OCI-LY3 (cell line): ENCODE measurements at regions not wholly inside any gene's neighbourhood (a gene's known extent, or its start where the extent isn't known, plus 50 kb on each side); places are given as distances from the start of the nearest gene placed in this dataset.
A peak's percentile ranks its signal among the peaks of the same experiment; 100 is the strongest.

Experiments used
- H2AFZ ChIP-seq: fragments of 200-600, 300-600 bp; shearing (Covaris generic); 2 replicates; pipeline ENCODE4 v1.6.0; 2014; ENCODE audit warnings: antibody characterized with exemption, low read depth, low read length
- H3K27ac ChIP-seq: fragments of 200-600, 300-600 bp; sonication (generic); 2 replicates; pipeline ENCODE4 v1.5.1; 2014; ENCODE audit warnings: mild to moderate bottlenecking, low read length, moderate library complexity, mixed read lengths
- H3K27me3 ChIP-seq: fragments of 200-600, 300-600 bp; sonication (generic); 2 replicates; pipeline ENCODE4 v1.6.1; 2014; ENCODE audit warnings: low read depth, low read length, mixed read lengths
- H3K36me3 ChIP-seq: fragments of 200-600, 300-600 bp; sonication (generic); replicated peaks from 2 replicates; pipeline ENCODE3; 2014; ENCODE audit warnings: low read depth, low read length, mixed read lengths
- H3K4me1 ChIP-seq: fragments of 300-600, 200-600 bp; sonication (generic); 2 replicates; pipeline ENCODE4 v1.6.1; 2014; ENCODE audit warnings: low read length, mixed read lengths
- H3K4me2 ChIP-seq: fragments of 200-600, 300-600 bp; sonication (generic); 2 replicates; pipeline ENCODE4 v1.6.1; 2014; ENCODE audit warnings: low read length, mixed read lengths
- H3K4me3 ChIP-seq: fragments of 300-600, 200-600 bp; sonication (generic); 2 replicates; pipeline ENCODE4 v1.5.1; 2014; ENCODE audit warnings: antibody characterized with exemption, mild to moderate bottlenecking, low read length, moderate library complexity
- H3K79me2 ChIP-seq: fragments of 300-600, 200-600 bp; shearing (Covaris generic); 2 replicates; pipeline ENCODE4 v1.6.1; 2014; ENCODE audit warnings: mild to moderate bottlenecking, low read length, mixed read lengths
- H3K9ac ChIP-seq: fragments of 300-600, 200-600 bp; shearing (Covaris generic); 2 replicates; pipeline ENCODE4 v1.6.0; 2014; ENCODE audit warnings: mild to moderate bottlenecking, low read length, moderate library complexity
- H3K9me3 ChIP-seq: fragments of 200-600, 300-600 bp; shearing (Covaris generic); 2 replicates; pipeline ENCODE4 v1.6.1; 2014; ENCODE audit warnings: low read length, mixed read lengths; ENCODE audit not compliant: insufficient read depth
- H4K20me1 ChIP-seq: fragments of 200-600, 300-600 bp; sonication (generic); 2 replicates; pipeline ENCODE4 v1.6.1; 2016; ENCODE audit warnings: low read length, mixed read lengths; ENCODE audit not compliant: insufficient read depth
- EZH2phosphoT487 ChIP-seq: fragments of 200-600 bp; shearing (Covaris generic); IDR thresholded peaks from 2 replicates; pipeline ENCODE4 v1.6.1; 2018; ENCODE audit warnings: antibody characterized with exemption, mixed run types, low read depth
- TF ChIP-seq, protein P1 (sequence below): fragments of 200-600, 300-600 bp; sonication (generic); IDR thresholded peaks from 2 replicates; pipeline ENCODE4 v1.5.1; 2014; ENCODE audit warnings: antibody characterized with exemption, low read length, low read depth

DNA sequence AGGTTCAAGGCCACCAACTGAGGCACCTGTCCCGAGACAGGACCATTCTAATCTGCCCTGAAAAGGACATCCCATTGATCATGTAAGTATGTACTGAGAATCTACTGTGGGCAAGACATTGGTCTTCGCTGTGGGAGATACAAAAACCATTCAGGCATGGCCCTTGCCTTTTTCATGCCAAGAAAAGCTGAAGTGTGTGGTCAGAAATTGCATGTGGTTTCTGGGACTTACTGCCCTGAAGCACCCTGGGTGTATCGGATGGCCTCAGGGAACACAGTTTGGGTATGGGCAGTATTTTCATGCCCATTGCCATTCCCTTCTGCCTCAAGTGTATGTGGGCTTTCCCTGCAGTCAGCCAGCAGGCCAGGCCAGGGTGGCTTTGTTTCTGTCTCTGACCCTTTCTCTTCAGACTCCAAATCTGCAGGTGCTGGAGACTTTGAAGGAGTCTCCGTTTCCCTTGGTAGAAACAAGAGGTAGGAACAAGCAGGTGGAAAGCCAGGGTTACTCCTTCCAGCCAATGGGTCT, 285.7 kb downstream of the ZEB1 start:
- H3K27me3 ChIP-seq, result no peaks in the 10 kb centered on the region
- no peaks in the 10 kb centered on the region for H4K20me1 ChIP-seq
- H3K4me3 ChIP-seq, result no peak overlapping the region
- H3K4me2 ChIP-seq, result no peak overlapping the region
- no peak overlapping the region for H2AFZ ChIP-seq
- H3K27ac ChIP-seq, result no peak overlapping the region
- peaks cover 9% of the 10 kb centered on the region for H3K4me1 ChIP-seq
- H3K79me2 ChIP-seq, result no peaks in the 10 kb centered on the region
- no peak for TF ChIP-seq EZH2phosphoT487
- TF ChIP-seq, protein P1, sequence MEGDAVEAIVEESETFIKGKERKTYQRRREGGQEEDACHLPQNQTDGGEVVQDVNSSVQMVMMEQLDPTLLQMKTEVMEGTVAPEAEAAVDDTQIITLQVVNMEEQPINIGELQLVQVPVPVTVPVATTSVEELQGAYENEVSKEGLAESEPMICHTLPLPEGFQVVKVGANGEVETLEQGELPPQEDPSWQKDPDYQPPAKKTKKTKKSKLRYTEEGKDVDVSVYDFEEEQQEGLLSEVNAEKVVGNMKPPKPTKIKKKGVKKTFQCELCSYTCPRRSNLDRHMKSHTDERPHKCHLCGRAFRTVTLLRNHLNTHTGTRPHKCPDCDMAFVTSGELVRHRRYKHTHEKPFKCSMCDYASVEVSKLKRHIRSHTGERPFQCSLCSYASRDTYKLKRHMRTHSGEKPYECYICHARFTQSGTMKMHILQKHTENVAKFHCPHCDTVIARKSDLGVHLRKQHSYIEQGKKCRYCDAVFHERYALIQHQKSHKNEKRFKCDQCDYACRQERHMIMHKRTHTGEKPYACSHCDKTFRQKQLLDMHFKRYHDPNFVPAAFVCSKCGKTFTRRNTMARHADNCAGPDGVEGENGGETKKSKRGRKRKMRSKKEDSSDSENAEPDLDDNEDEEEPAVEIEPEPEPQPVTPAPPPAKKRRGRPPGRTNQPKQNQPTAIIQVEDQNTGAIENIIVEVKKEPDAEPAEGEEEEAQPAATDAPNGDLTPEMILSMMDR, result no peak
- H3K9me3 ChIP-seq, result no peaks in the 10 kb centered on the region
- no peak overlapping the region for H3K9ac ChIP-seq
- no peaks in the 10 kb centered on the region for H3K36me3 ChIP-seq

DNA sequence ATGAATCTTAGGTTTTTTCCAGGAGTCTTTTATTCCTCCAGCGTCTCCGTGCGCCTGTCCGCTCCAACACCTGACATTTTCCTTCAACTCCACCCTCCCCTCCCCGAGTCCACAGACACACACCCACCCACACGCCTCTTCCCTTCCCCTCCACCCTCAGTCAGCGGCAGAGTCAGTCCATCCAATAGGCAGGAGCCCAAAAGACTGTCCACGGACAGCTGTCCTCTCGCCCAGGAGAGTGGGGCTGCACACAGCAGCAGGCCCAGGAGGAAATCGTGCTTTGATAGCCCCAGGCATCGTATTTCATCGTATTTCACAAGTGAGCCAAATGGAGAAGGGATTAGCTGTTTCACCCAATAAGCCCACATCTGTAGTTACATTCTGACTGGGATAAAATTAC, 285.1 kb downstream of the ZEB1 start:
- peak overlapping the region; percentile 80 for H3K4me2 ChIP-seq
- H3K27ac ChIP-seq, result no peak overlapping the region
- no peak for TF ChIP-seq EZH2phosphoT487
- TF ChIP-seq, protein P1, result no peak
- H3K27me3 ChIP-seq, result no peaks in the 10 kb centered on the region
- H3K4me3 ChIP-seq, result peak overlapping the region; percentile 80
- H3K4me1 ChIP-seq, result peaks cover 9% of the 10 kb centered on the region
- no peaks in the 10 kb centered on the region for H3K9me3 ChIP-seq
- H3K9ac ChIP-seq, result peak overlapping the region; percentile 58
- H3K79me2 ChIP-seq, result no peaks in the 10 kb centered on the region
- H2AFZ ChIP-seq, result peak overlapping the region; percentile 83; the same call in 1 of the 2 replicates
- no peaks in the 10 kb centered on the region for H3K36me3 ChIP-seq
- no peaks in the 10 kb centered on the region for H4K20me1 ChIP-seq

DNA sequence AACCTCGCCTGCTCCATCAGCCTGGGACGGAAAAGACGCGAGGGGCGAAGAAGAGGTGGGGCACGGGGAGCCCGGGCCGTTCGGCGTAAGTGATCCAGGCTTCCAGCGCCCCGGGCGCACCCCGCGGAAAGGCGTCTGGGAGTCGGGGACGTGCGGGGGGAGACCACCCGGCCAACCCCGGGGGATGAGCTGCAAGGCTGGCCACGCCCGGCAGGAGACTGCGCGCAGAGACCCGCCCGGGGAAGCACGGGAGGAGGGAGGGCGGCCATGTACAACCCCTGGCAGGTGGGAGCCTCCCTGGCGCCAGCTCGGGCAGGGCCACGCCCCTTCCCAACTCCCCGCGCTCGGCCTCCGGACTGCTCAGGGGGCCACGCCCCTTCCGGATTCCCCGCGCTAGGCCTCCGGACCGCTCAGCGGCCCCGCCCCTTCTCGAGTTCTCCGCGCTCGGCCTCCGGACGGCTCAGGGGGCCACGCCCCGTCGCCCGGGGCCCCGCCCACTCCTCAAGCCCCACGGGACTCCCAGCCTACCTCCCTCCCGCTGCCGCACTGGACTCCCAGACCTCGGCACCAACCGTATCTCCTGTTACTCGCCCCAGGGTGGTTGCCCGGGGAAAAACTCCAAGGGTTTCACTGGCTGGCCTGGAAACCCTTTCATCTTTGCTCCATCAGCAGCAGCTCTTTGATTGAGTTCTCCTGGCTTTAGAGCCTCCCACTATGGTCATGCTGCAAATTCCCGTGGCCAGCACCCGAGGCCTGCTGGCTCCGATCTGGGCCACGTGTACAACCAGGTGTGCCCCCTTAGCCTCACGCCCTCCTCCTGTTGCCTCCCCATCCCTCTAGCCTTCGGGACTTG, 284.4 kb downstream of the ZEB1 start:
- Histone ChIP-seq H3K4me3 (peak overlapping the region; percentile 80), H3K27ac (no peak overlapping the region), H3K4me1 (peaks cover 9% of the 10 kb centered on the region), H3K4me2 (peak overlapping the region; percentile 80), H2AFZ (peak overlapping the region; percentile 83), H4K20me1 (no peaks in the 10 kb centered on the region), H3K36me3 (no peaks in the 10 kb centered on the region), H3K27me3 (no peaks in the 10 kb centered on the region), H3K9ac (peak overlapping the region; percentile 72), H3K9me3 (no peaks in the 10 kb centered on the region), H3K79me2 (no peaks in the 10 kb centered on the region)
- TF ChIP-seq, protein P1, result no peak
- TF ChIP-seq EZH2phosphoT487, result no peak

DNA sequence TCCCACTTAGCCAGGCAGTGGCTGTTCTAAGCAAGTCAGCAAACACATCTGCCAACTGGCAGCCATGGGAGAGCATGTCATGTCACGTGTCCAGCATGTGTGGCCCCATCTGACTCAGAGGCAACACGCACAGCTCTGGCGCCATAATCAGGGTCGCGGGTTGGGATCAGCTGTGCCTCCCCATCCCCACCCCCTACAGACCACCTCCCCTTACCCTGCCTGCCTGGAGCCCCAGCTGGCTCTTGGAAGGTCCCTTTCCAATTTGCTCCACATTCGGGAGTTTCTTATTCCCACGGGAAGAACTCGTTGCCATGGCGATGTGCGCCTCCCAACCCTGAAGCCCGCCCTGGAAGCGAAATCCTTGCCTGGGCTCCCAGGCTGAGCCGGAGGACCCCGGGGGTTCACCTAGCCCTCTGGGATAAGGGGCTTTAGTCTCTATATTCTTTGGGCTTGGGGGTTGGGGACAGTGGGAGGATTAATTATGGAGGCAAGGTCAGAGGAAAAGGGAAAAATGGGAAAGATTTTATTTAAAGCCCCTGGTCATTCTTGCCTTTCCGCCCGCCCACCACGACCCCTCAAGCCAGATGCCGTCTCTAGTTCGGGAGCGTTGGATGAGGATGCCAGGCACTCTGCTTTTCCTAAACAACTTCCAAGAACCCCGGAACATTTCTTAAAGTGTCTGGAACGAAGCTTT, 283.7 kb downstream of the ZEB1 start:
- Histone ChIP-seq H2AFZ (peak overlapping the region; percentile 62; the same call in 1 of the 2 replicates), H3K27ac (no peak overlapping the region), H3K4me3 (peak overlapping the region; percentile 80), H4K20me1 (no peaks in the 10 kb centered on the region), H3K9ac (peak overlapping the region; percentile 72), H3K4me2 (peak overlapping the region; percentile 80), H3K4me1 (peaks cover 9% of the 10 kb centered on the region), H3K27me3 (no peaks in the 10 kb centered on the region), H3K9me3 (no peaks in the 10 kb centered on the region), H3K36me3 (no peaks in the 10 kb centered on the region), H3K79me2 (no peaks in the 10 kb centered on the region)
- TF ChIP-seq, protein P1, result no peak
- TF ChIP-seq EZH2phosphoT487, result no peak
